SK-N-SH treated with all-trans-retinoic acid at 6 μM for 48 hours (cell line): ENCODE measurements at regions not wholly inside any gene's neighbourhood (a gene's known extent, or its start where the extent isn't known, plus 50 kb on each side); places are given as distances from the start of the nearest gene placed in this dataset.

Source experiments
- ATAC-seq: fragments of 200-7000 bp; cut with Tn5 transposase; 3 replicates; pipeline ENCODE4 v1.9.1; 2020; ENCODE audit warnings: mild to moderate bottlenecking, moderate library complexity
- ARNTL ChIP-seq: fragments of 450-650 bp; formaldehyde crosslinking; IDR thresholded peaks from 2 replicates; pipeline ENCODE4 v1.5.0; 2020; ENCODE audit warnings: low read depth, mild to moderate bottlenecking, moderate library complexity, borderline replicate concordance
- BACH2 ChIP-seq: fragments of 250-450 bp; sonication (Bioruptor Pico); IDR thresholded peaks from 2 replicates; pipeline ENCODE4 v1.9.0; 2021; ENCODE audit warnings: mild to moderate bottlenecking, borderline replicate concordance
- CSDC2 ChIP-seq: fragments of 250-450 bp; sonication (Bioruptor Pico); IDR thresholded peaks from 2 replicates; pipeline ENCODE4 v1.5.0; 2020; ENCODE audit warnings: mild to moderate bottlenecking, moderate library complexity
- ESRRG ChIP-seq: fragments of 250-450 bp; sonication (Bioruptor Pico); IDR thresholded peaks from 2 replicates; pipeline ENCODE4 v1.6.1; 2021; ENCODE audit warnings: mild to moderate bottlenecking
- GLIS3 ChIP-seq: fragments of 250-450 bp; sonication (Bioruptor Pico); IDR thresholded peaks from 2 replicates; pipeline ENCODE4 v1.5.0; 2020; ENCODE audit warnings: mild to moderate bottlenecking, moderate library complexity
- ISL1 ChIP-seq: fragments of 250-450 bp; sonication (Bioruptor Pico); IDR thresholded peaks from 2 replicates; pipeline ENCODE4 v2.1.2; 2022; ENCODE audit warnings: mild to moderate bottlenecking, moderate library complexity
- OSR1 ChIP-seq: fragments of 250-450 bp; sonication (Bioruptor Pico); IDR thresholded peaks from 2 replicates; pipeline ENCODE4 v1.8.0; 2022; ENCODE audit warnings: moderate library complexity, mild to moderate bottlenecking, inconsistent platforms
- PPARA ChIP-seq: fragments of 250-450 bp; sonication (Bioruptor Pico); IDR thresholded peaks from 2 replicates; pipeline ENCODE4 v1.5.0; 2020; ENCODE audit warnings: mild to moderate bottlenecking, borderline replicate concordance
- RARB ChIP-seq: fragments of 250-450 bp; sonication (Bioruptor Pico); IDR thresholded peaks from 2 replicates; pipeline ENCODE4 v1.8.0; 2021; ENCODE audit warnings: mild to moderate bottlenecking, moderate library complexity
- SNAI2 ChIP-seq: fragments of 250-450 bp; sonication (Bioruptor Pico); IDR thresholded peaks from 2 replicates; pipeline ENCODE4 v1.5.0; 2020; ENCODE audit warnings: mild to moderate bottlenecking, moderate library complexity
- TCF4 ChIP-seq: fragments of 250-450 bp; sonication (Bioruptor Pico); IDR thresholded peaks from 2 replicates; pipeline ENCODE4 v1.8.0; 2021; ENCODE audit warnings: mild to moderate bottlenecking, moderate library complexity, borderline replicate concordance
- TOX ChIP-seq: fragments of 250-450 bp; sonication (Bioruptor Pico); IDR thresholded peaks from 2 replicates; pipeline ENCODE4 v1.8.0; 2021; ENCODE audit warnings: mild to moderate bottlenecking, moderate library complexity, borderline replicate concordance
- ZC3H10 ChIP-seq: fragments of 250-450 bp; sonication (Bioruptor Pico); IDR thresholded peaks from 2 replicates; pipeline ENCODE4 v1.5.1; 2021; ENCODE audit warnings: mild to moderate bottlenecking, moderate library complexity
- ZFP3 ChIP-seq: fragments of 250-450 bp; sonication (Bioruptor Pico); IDR thresholded peaks from 2 replicates; pipeline ENCODE4 v1.5.0; 2020; ENCODE audit warnings: mild to moderate bottlenecking, moderate library complexity
- ZFP30 ChIP-seq: fragments of 450-650 bp; formaldehyde crosslinking; IDR thresholded peaks from 2 replicates; pipeline ENCODE4 v1.5.0; 2022; ENCODE audit warnings: mild to moderate bottlenecking, moderate library complexity
- ZNF565 ChIP-seq: fragments of 450-650 bp; formaldehyde crosslinking; conservative IDR thresholded peaks from 2 replicates; pipeline ENCODE4 v1.5.0; 2020; ENCODE audit warnings: low read depth, mild to moderate bottlenecking, moderate library complexity
- ZNF70 ChIP-seq: fragments of 450-650 bp; formaldehyde crosslinking; IDR thresholded peaks from 2 replicates; pipeline ENCODE4 v1.5.0; 2020; ENCODE audit warnings: mild to moderate bottlenecking, moderate library complexity
- ZNF8 ChIP-seq: fragments of 450-650 bp; formaldehyde crosslinking; IDR thresholded peaks from 2 replicates; pipeline ENCODE4 v1.5.0; 2020; ENCODE audit warnings: mild to moderate bottlenecking, moderate library complexity
- TF ChIP-seq, protein P1 (sequence below): fragments of 250-450 bp; sonication (Bioruptor Pico); IDR thresholded peaks from 2 replicates; pipeline ENCODE4 v1.5.0; 2020; ENCODE audit warnings: mild to moderate bottlenecking, moderate library complexity
- TF ChIP-seq, protein P2 (sequence below): fragments of 250-450 bp; sonication (Bioruptor Pico); IDR thresholded peaks from 2 replicates; pipeline ENCODE4 v1.5.1; 2020; ENCODE audit warnings: low read depth, mild to moderate bottlenecking, moderate library complexity
- TF ChIP-seq, protein P3 (sequence below): fragments of 250-450 bp; sonication (Bioruptor Pico); IDR thresholded peaks from 2 replicates; pipeline ENCODE4 v1.8.0; 2021; ENCODE audit warnings: low read depth, mild to moderate bottlenecking, moderate library complexity, borderline replicate concordance
- TF ChIP-seq, protein P4 (sequence below): fragments of 250-450 bp; sonication (Bioruptor Pico); IDR thresholded peaks from 2 replicates; pipeline ENCODE4 v1.8.0; 2020; ENCODE audit warnings: mild to moderate bottlenecking, moderate library complexity, borderline replicate concordance

DNA sequence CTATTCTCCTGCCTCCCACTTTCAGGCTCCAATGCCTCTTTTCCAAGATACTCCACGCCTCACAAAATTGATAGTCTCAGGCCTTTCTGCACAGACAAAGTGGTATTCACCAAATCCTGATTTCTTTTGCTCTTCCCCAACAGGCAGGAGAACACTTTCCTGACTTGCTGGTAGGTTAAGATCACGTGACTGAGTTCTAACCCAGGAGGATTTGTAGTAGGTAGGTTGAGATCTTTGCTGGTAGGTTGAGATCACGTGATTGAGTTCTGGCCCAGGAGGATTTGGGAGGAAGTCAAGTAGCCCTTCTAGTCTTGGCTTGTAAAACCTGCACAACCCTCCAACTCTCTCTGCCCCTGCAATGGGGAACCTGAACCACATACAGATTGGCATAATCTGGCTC lies 741.5 kb downstream of the TYW1 start:
- ATAC-seq, result no peak
- TF ChIP-seq ESRRG (CRISPR knock-in tag) (no peak), ZNF70 (CRISPR knock-in tag) (no peak), GLIS3 (no peak), SNAI2 (CRISPR knock-in tag) (no peak), ZNF8 (CRISPR knock-in tag) (no peak), ZFP30 (CRISPR knock-in tag) (no peak), CSDC2 (CRISPR knock-in tag) (no peak), OSR1 (CRISPR knock-in tag) (no peak), ZNF565 (CRISPR knock-in tag) (no peak), ARNTL (CRISPR knock-in tag) (no peak), RARB (CRISPR knock-in tag) (no peak), TOX (CRISPR knock-in tag) (no peak), TCF4 (CRISPR knock-in tag) (no peak), ZC3H10 (no peak), ISL1 (CRISPR knock-in tag) (no peak), PPARA (CRISPR knock-in tag) (no peak)
- TF ChIP-seq, protein P1, sequence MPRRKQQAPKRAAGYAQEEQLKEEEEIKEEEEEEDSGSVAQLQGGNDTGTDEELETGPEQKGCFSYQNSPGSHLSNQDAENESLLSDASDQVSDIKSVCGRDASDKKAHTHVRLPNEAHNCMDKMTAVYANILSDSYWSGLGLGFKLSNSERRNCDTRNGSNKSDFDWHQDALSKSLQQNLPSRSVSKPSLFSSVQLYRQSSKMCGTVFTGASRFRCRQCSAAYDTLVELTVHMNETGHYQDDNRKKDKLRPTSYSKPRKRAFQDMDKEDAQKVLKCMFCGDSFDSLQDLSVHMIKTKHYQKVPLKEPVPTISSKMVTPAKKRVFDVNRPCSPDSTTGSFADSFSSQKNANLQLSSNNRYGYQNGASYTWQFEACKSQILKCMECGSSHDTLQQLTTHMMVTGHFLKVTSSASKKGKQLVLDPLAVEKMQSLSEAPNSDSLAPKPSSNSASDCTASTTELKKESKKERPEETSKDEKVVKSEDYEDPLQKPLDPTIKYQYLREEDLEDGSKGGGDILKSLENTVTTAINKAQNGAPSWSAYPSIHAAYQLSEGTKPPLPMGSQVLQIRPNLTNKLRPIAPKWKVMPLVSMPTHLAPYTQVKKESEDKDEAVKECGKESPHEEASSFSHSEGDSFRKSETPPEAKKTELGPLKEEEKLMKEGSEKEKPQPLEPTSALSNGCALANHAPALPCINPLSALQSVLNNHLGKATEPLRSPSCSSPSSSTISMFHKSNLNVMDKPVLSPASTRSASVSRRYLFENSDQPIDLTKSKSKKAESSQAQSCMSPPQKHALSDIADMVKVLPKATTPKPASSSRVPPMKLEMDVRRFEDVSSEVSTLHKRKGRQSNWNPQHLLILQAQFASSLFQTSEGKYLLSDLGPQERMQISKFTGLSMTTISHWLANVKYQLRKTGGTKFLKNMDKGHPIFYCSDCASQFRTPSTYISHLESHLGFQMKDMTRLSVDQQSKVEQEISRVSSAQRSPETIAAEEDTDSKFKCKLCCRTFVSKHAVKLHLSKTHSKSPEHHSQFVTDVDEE (CRISPR knock-in tag), result no peak
- TF ChIP-seq, protein P2, sequence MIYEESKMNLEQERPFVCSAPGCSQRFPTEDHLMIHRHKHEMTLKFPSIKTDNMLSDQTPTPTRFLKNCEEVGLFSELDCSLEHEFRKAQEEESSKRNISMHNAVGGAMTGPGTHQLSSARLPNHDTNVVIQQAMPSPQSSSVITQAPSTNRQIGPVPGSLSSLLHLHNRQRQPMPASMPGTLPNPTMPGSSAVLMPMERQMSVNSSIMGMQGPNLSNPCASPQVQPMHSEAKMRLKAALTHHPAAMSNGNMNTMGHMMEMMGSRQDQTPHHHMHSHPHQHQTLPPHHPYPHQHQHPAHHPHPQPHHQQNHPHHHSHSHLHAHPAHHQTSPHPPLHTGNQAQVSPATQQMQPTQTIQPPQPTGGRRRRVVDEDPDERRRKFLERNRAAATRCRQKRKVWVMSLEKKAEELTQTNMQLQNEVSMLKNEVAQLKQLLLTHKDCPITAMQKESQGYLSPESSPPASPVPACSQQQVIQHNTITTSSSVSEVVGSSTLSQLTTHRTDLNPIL (CRISPR knock-in tag), result no peak
- TF ChIP-seq, protein P3, sequence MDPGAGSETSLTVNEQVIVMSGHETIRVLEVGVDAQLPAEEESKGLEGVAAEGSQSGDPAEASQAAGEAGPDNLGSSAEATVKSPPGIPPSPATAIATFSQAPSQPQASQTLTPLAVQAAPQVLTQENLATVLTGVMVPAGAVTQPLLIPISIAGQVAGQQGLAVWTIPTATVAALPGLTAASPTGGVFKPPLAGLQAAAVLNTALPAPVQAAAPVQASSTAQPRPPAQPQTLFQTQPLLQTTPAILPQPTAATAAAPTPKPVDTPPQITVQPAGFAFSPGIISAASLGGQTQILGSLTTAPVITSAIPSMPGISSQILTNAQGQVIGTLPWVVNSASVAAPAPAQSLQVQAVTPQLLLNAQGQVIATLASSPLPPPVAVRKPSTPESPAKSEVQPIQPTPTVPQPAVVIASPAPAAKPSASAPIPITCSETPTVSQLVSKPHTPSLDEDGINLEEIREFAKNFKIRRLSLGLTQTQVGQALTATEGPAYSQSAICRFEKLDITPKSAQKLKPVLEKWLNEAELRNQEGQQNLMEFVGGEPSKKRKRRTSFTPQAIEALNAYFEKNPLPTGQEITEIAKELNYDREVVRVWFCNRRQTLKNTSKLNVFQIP (CRISPR knock-in tag), result no peak
- TF ChIP-seq, protein P4, sequence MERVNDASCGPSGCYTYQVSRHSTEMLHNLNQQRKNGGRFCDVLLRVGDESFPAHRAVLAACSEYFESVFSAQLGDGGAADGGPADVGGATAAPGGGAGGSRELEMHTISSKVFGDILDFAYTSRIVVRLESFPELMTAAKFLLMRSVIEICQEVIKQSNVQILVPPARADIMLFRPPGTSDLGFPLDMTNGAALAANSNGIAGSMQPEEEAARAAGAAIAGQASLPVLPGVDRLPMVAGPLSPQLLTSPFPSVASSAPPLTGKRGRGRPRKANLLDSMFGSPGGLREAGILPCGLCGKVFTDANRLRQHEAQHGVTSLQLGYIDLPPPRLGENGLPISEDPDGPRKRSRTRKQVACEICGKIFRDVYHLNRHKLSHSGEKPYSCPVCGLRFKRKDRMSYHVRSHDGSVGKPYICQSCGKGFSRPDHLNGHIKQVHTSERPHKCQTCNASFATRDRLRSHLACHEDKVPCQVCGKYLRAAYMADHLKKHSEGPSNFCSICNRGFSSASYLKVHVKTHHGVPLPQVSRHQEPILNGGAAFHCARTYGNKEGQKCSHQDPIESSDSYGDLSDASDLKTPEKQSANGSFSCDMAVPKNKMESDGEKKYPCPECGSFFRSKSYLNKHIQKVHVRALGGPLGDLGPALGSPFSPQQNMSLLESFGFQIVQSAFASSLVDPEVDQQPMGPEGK (CRISPR knock-in tag), result no peak

DNA sequence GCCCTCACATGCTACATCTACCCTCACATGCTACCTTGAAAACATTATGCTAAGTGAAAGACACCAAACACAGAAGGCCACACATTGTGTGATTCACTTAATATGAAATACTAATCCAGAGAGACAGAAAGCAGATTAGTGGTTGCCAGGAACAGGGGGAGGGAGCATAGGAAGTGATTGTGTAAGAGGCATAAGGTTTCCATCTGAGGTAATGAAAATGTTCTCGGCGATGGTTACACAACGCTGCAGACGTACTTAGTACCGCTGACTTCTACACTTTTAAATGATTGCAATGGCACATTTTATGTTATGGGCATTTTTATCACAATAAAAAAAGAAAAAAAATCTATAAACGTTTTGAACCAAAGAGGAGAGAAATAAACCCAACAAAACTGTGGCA lies 742.3 kb downstream of the TYW1 start:
- TF ChIP-seq BACH2 (CRISPR knock-in tag) (no peak), ZNF8 (CRISPR knock-in tag) (no peak), ZFP30 (CRISPR knock-in tag) (no peak), ZFP3 (CRISPR knock-in tag) (no peak), ZC3H10 (no peak), SNAI2 (CRISPR knock-in tag) (no peak), TCF4 (CRISPR knock-in tag) (no peak), ESRRG (CRISPR knock-in tag) (no peak), ZNF70 (CRISPR knock-in tag) (no peak)
- TF ChIP-seq, protein P4 (CRISPR knock-in tag), result no peak
- ATAC-seq, result no peak

DNA sequence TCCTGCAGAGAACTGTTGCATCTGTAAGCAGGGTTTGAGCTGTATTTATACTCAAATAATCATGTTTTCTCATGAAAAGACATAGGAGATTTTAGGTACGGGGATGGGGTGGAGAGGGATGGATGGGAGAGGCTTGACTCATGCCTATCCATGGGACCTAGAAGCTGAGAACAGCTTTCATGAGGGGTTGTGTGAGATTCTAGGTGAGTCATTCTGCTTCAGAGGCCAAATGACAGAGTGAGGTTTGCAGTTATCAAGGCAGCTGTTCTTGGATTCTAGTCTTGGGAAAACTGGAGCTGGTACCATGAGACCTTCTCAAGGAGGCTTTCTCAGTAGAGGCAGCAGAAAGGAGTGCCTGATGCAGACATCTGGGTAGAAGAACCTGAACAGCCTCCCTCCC lies 746.9 kb downstream of the TYW1 start:
- no peak for ATAC-seq
- TF ChIP-seq ESRRG (CRISPR knock-in tag) (no peak), TOX (CRISPR knock-in tag) (no peak), OSR1 (CRISPR knock-in tag) (no peak), PPARA (CRISPR knock-in tag) (no peak), ARNTL (CRISPR knock-in tag) (no peak), RARB (CRISPR knock-in tag) (no peak), SNAI2 (CRISPR knock-in tag) (no peak), ZNF70 (CRISPR knock-in tag) (no peak)
- TF ChIP-seq, protein P3 (CRISPR knock-in tag), result no peak
- TF ChIP-seq, protein P1 (CRISPR knock-in tag), result no peak
